Ovary (tissue), 3 donors: ENCODE measurements at regions not wholly inside any gene's neighbourhood (a gene's known extent, or its start where the extent isn't known, plus 50 kb on each side); places are given as distances from the start of the nearest gene placed in this dataset.

ENCODE experiments used
- POLR2A ChIP-seq: fragments of 450-650 bp; IDR thresholded peaks from one replicate; pipeline ENCODE4 v1.6.1; 2017; ENCODE audit warnings: antibody characterized with exemption, mild to moderate bottlenecking, moderate library complexity
- TF ChIP-seq, protein P1 (sequence below), 3 donors: fragments of 450-650 bp in 2 of 3; fragments of 200-600 bp in 1 of 3; IDR thresholded peaks; one replicate each; pipeline versions ENCODE4 v1.5.1 to v1.8.0; 2016 to 2022; ENCODE audit warnings: antibody characterized with exemption in 3 of 3, mild to moderate bottlenecking in 1 of 3
- donor health status: DM: no; HTN: no; CAD: no.

DNA sequence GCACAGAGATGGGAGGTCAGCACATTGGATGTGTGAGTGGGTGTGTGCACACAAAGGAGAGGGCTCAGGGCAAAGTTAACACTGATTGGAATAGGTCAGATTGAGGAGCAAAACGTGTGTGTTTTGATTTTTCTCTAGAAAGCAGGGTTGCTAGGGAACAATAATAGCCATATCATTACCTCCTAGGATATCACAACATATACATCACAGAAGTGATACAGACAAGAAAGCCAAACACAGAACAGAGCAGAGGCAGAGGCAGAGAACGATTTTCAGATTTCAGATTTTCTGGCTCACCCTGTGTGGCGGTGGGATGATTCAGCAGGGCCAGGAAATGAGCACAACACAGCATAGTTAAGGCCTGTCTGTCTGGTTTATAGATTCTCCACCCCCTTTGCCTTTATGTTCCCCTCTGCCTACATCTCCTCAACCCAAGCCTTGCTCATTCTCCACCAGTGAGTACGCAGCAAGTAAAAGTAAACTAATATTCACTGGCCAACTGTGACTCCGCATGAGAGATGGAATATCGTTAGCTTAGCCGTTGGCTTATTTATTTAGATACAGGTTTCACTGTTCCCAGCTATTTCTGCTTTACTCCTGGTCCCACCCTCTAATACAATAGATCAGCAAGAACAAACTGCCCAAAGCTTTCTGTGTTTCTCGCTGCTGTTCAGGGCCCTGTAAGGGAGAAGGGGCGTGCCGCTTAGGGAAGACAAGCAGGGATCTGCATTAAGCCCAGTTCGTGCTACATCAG is 182.7 kb upstream of the TSC22D1 start:
- TF ChIP-seq POLR2A: no peak
- TF ChIP-seq, protein P1, sequence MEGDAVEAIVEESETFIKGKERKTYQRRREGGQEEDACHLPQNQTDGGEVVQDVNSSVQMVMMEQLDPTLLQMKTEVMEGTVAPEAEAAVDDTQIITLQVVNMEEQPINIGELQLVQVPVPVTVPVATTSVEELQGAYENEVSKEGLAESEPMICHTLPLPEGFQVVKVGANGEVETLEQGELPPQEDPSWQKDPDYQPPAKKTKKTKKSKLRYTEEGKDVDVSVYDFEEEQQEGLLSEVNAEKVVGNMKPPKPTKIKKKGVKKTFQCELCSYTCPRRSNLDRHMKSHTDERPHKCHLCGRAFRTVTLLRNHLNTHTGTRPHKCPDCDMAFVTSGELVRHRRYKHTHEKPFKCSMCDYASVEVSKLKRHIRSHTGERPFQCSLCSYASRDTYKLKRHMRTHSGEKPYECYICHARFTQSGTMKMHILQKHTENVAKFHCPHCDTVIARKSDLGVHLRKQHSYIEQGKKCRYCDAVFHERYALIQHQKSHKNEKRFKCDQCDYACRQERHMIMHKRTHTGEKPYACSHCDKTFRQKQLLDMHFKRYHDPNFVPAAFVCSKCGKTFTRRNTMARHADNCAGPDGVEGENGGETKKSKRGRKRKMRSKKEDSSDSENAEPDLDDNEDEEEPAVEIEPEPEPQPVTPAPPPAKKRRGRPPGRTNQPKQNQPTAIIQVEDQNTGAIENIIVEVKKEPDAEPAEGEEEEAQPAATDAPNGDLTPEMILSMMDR (IDR thresholded peaks at IDR 0.05): no peak
